SK-N-MC (cell line): ENCODE measurements at regions not wholly inside any gene's neighbourhood (a gene's known extent, or its start where the extent isn't known, plus 50 kb on each side); places are given as distances from the start of the nearest gene placed in this dataset.
"Not testable (repeated sequence)": the region's sequence is repeated elsewhere in the genome, so short reads cannot be mapped to it uniquely, and the experiment has no call there.

Source experiments
- DNase-seq: peaks from one replicate; pipeline ENCODE4 v3.0.0-alpha.2; 2011; ENCODE audit warnings: low read depth, low spot score
- H3K27ac ChIP-seq: fragments of 200-600 bp; sonication (generic); 2 replicates; pipeline ENCODE4 v1.5.1; 2016; ENCODE audit warnings: mixed run types
- H3K36me3 ChIP-seq: fragments of 200-600 bp; sonication (generic); 2 replicates; pipeline ENCODE4 v1.6.1; 2017; ENCODE audit warnings: antibody characterized with exemption, low read length, mixed read lengths; ENCODE audit not compliant: insufficient read depth
- H3K4me3 ChIP-seq: fragments of 200-600 bp; sonication (generic); 2 replicates; pipeline ENCODE4 v1.5.1; 2016
- H3K9ac ChIP-seq: fragments of 200-600 bp; sonication (generic); 2 replicates; pipeline ENCODE4 v1.8.0; 2017; ENCODE audit warnings: mixed run types, mixed read lengths; ENCODE audit not compliant: insufficient read length
- H3K9me3 ChIP-seq: fragments of 200-600 bp; sonication (generic); 2 replicates; pipeline ENCODE4 v1.6.1; 2017; ENCODE audit warnings: low read depth, mild to moderate bottlenecking, antibody characterized with exemption, low read length, moderate library complexity, mixed read lengths
- EZH2 ChIP-seq: fragments of 200-600 bp; sonication (generic); IDR thresholded peaks from one replicate; pipeline ENCODE4 v1.6.1; 2017; ENCODE audit warnings: antibody characterized with exemption
- FOXP2 ChIP-seq: optimal IDR thresholded peaks from 2 replicates; pipeline ENCODE3; 2011; ENCODE audit warnings: mild to moderate bottlenecking, moderate library complexity; ENCODE audit not compliant: insufficient read depth; ENCODE audit errors: extremely low read length, control extremely low read depth
- POLR2AphosphoS5 ChIP-seq: IDR thresholded peaks from 2 replicates; pipeline ENCODE4 v1.6.1; 2012; ENCODE audit warnings: mild to moderate bottlenecking, low read depth, low read length, borderline replicate concordance

DNA sequence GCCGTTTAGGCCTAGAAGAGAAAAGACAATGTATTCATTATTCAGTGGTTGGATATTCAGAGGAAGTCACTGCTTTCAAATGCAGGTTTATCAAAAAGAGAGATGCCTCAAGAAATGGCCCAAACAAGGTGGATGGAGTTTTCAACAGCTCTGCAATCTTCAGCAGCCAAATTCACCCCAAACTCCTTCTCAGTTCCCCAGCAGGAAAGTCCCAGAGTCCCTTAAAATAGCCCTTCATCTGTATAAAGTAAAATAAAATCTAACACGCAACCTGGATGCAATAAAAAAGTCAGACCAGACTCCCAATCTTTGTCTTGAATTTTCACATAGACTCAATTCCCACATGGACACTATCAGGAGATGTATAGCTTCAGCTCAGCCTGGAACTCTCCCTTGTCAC lies 101.6 kb upstream of the SPATA12 start:
- Histone ChIP-seq H3K9ac (no peak overlapping the region), H3K36me3 (no peaks in the 10 kb centered on the region), H3K27ac (no peak overlapping the region), H3K9me3 (no peaks in the 10 kb centered on the region), H3K4me3 (no peak overlapping the region)
- no peak for DNase-seq
- TF ChIP-seq EZH2 (no peak), POLR2AphosphoS5 (no peak), FOXP2 (no peak)

DNA sequence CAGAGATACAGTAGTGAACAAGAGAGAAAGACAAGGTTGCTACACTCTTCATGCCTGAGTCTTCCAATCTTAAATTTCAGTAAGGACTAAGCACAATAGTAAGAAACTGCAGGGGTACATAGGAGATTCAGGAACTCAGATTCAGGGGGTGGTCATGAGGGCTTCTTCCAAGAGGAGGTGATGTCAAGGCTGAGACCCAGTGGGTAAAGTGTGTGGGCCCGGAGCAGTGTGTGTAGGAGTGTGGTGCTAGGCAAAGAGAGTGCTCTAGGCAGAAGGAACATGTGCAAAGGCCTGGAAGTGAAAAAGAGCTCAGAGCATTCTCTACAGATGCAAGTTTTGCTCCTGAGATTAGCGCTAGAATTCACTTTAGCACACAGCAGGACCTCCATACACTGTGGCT lies 102.9 kb upstream of the SPATA12 start:
- Histone ChIP-seq H3K27ac (no peak overlapping the region), H3K9ac (no peak overlapping the region), H3K4me3 (no peak overlapping the region), H3K9me3 (no peaks in the 10 kb centered on the region), H3K36me3 (no peaks in the 10 kb centered on the region)
- no peak for TF ChIP-seq FOXP2
- no peak for TF ChIP-seq EZH2
- TF ChIP-seq POLR2AphosphoS5: no peak
- DNase-seq: no peak

DNA sequence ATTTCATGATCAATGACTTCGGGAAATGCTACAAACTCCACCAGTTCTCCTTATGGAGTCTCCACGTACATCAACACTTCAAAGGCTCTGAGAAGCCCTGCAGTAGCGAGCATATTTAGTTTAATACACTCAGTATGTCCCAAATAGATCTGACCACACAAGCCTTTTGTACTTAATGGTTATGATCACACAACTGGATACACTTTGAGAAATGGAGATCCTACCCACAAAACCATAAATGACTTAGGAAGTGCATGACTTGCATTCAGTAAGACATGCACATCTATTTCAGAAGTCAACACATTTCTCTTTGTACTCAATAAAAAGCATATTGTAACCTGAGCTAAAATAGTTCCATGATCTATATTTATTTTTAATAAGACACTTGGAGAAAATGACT lies 103.6 kb upstream of the SPATA12 start:
- no peaks in the 10 kb centered on the region for H3K9me3 ChIP-seq
- H3K9ac ChIP-seq: no peak overlapping the region
- DNase-seq: no peak
- H3K4me3 ChIP-seq: no peak overlapping the region
- TF ChIP-seq POLR2AphosphoS5 (no peak), EZH2 (no peak), FOXP2 (no peak)
- no peaks in the 10 kb centered on the region for H3K36me3 ChIP-seq
- no peak overlapping the region for H3K27ac ChIP-seq

DNA sequence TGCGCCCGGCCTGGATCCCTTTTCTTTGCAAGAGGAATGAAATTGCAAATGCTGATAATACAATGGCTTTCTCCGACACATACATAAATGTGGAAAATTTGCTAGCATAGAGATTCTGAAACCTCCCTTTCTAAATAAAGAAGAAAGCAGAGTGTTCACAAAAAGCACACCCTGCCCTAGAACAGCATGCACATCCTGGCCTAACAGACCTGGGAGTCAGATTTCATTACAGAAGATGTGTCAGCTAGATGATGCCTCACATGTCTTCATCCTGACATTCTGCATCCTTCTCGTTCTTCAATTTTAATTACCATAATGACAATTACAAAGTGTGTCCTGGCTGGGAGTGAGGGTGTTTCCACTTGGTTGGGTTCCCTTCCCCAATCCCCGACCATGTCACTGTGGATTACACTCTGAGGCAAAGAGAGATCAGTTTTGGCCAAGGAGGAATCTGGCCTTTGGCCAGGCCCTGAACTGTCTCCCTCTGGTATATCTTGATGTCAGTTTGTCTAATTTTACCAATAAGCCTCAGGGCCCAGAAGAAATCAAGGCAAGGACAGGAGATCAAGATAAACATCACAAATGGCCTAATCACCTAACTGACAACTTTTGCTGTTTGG lies 104.9 kb upstream of the SPATA12 start:
- Histone ChIP-seq H3K9ac (no peak overlapping the region), H3K36me3 (no peaks in the 10 kb centered on the region), H3K9me3 (no peaks in the 10 kb centered on the region), H3K4me3 (no peak overlapping the region), H3K27ac (no peak overlapping the region)
- TF ChIP-seq POLR2AphosphoS5 (no peak), EZH2 (no peak), FOXP2 (no peak)
- DNase-seq: no peak

- no peaks in the 10 kb centered on the region for H3K36me3 ChIP-seq
- no peak overlapping the region for H3K4me3 ChIP-seq
- no peak for DNase-seq
- H3K9me3 ChIP-seq: no peaks in the 10 kb centered on the region
- H3K9ac ChIP-seq: no peak overlapping the region
- TF ChIP-seq FOXP2 (no peak), EZH2 (no peak), POLR2AphosphoS5 (no peak)
- H3K27ac ChIP-seq: no peak overlapping the region
Observed at GRCh38 chr3:56954125-56954524, 106.3 kb upstream of the SPATA12 start.

DNA sequence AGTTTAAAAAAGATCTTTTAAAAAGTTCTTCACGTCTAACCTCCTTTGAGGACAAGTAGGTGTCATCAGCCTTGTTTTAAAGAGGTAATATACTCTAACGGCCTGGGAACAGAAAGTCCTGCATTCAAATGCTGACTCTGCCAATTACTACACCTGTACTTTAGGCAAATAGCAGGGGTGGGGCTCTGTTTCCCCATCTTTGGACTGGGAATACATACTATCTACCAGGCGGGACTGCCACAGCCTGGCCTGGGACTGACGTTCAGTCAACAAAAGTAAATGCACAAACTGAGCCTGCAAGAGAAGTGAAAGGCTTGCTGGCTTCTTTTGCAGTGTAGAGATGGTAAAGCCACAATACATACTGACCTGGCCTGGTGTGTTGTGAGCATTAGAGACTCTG lies 107.6 kb upstream of the SPATA12 start:
- Histone ChIP-seq H3K9me3 (no peaks in the 10 kb centered on the region), H3K4me3 (no peak overlapping the region), H3K9ac (no peak overlapping the region), H3K27ac (no peak overlapping the region), H3K36me3 (no peaks in the 10 kb centered on the region)
- no peak for DNase-seq
- TF ChIP-seq FOXP2: no peak
- TF ChIP-seq POLR2AphosphoS5: no peak
- TF ChIP-seq EZH2: no peak

DNA sequence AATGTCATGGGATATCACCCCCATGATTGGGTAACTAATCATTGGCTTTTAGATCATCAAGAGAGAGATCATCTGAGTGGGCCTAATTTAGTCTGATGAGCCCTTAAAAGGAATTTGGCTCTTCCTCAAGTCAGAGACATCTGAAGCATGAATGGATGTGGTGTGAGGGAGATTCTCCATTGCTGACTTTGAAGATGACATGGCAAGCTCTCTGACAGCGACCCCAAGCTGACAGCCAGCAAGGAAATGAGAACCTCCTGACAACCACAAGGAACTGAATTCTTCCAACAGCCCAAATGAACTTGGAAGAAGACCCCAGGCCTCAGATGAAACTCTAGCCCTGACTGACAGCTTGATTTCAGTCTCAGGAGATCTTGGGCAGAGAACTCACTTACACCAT lies 108.4 kb upstream of the SPATA12 start:
- Histone ChIP-seq H3K4me3 (no peak overlapping the region), H3K27ac (no peak overlapping the region), H3K9ac (no peak overlapping the region), H3K9me3 (no peaks in the 10 kb centered on the region), H3K36me3 (no peaks in the 10 kb centered on the region)
- no peak for TF ChIP-seq EZH2
- no peak for TF ChIP-seq POLR2AphosphoS5
- TF ChIP-seq FOXP2: no peak
- no peak for DNase-seq

DNA sequence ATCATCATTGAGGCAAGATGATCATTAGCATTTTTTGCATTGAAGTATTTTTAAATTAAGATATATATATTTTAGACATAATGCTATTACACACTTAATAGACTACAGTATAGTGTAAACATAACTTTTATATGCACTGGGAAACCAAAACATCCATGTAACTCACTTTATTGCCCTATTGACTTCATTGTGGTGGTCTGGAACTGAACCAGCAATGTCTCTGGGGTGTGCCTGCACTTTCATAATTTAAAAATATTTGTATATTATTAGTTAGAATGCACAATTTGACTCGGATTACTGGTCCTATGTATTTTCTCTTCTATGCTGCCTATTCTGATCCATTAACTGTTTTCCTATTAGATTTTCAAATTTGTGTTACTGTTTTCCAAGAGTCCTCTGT lies 109.1 kb upstream of the SPATA12 start:
- no peaks in the 10 kb centered on the region for H3K9me3 ChIP-seq
- no peak overlapping the region for H3K4me3 ChIP-seq
- no peaks in the 10 kb centered on the region for H3K36me3 ChIP-seq
- TF ChIP-seq EZH2 (no peak), POLR2AphosphoS5 (no peak), FOXP2 (no peak)
- H3K9ac ChIP-seq: no peak overlapping the region
- no peak for DNase-seq
- H3K27ac ChIP-seq: no peak overlapping the region

DNA sequence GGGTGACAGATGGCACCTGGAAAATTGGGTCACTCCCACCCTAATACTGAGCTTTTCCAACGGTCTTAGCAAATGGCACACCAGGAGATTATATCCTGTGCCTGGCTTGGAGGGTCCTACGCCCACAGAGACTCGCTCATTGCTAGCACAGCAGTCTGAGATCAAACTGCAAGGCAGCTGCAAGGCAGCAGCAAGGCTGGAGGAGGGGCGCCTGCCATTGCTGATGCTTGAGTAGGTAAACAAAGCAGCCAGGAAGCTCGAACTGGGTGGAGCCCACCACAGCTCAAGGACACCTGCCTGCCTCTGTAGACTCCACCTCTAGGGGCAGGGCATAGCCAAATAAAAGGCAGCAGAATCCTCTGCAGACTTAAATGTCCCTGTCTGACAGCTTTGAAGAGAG lies 115.1 kb upstream of the SPATA12 start:
- not testable (repeated sequence) for H3K9ac ChIP-seq, H3K27ac ChIP-seq, H3K36me3 ChIP-seq, H3K4me3 ChIP-seq, H3K9me3 ChIP-seq, DNase-seq

DNA sequence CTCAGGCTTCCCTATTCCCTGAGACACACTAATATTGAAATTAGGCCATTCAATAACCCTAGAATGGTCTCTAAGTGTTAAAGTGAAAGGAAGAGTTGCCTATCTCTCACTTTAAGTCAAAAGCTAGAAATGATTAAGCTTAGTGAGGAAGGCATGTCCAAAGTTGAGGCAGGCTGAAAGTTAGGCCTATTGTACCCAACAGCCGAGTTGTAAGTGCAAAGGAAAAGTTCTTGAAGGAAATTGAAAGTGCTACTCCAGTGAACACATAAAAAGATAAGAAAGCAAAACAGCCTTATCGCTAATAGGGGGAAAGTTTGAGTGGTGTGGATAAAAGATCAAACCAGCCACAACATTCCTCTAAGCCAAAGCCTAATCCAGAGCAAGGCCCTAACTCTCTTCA lies 117.9 kb upstream of the SPATA12 start:
- no peaks in the 10 kb centered on the region for H3K9me3 ChIP-seq
- H3K4me3 ChIP-seq: no peak overlapping the region
- DNase-seq: no peak
- no peak overlapping the region for H3K27ac ChIP-seq
- no peaks in the 10 kb centered on the region for H3K36me3 ChIP-seq
- H3K9ac ChIP-seq: no peak overlapping the region
- TF ChIP-seq EZH2: no peak
- TF ChIP-seq POLR2AphosphoS5: no peak
- no peak for TF ChIP-seq FOXP2
